ENCODE measurements at regions not wholly inside any gene's neighbourhood (a gene's known extent, or its start where the extent isn't known, plus 50 kb on each side); places are given as distances from the start of the nearest gene placed in this dataset.

DNA sequence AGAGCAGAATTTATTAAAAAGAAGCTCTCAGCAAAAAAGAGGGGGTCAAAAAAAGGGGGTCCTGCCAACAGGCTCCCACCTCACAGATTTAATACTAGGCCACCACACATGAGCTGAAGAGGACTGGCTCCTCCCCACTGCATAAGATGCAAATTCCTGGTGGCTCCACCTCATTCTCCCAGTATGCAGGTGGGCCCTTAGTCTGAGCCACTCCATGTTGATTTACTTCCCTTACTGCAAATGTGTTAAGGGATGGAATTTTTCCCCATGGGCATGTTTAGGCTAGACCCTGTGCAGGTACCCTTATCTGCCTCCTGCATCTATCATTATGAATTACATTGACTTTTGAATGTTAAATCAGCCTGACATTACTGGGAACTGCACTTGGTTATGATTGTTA is 82.9 kb downstream of the ISOC1 start:
- no peaks in the 10 kb centered on the region for H3K79me2 ChIP-seq (ENCODE audit: low read length)
- H3K4me3 ChIP-seq (ENCODE audit: low read length) = no peak overlapping the region
- H3K9me3 ChIP-seq (ENCODE audit: low read length) = no peaks in the 10 kb centered on the region
- no peak overlapping the region for H2AFZ ChIP-seq (ENCODE audit: low read length)
- no peak overlapping the region for H3K4me2 ChIP-seq (ENCODE audit: low read length)
- no peaks in the 10 kb centered on the region for H3K36me3 ChIP-seq (ENCODE audit: low read depth, low read length)
- H4K20me1 ChIP-seq (ENCODE audit: low read length) = no peaks in the 10 kb centered on the region
- H3K27ac ChIP-seq (ENCODE audit: low read length) = no peak overlapping the region
- peaks cover 4% of the 10 kb centered on the region; the same call in 1 of the 2 replicates for H3K27me3 ChIP-seq (ENCODE audit: low read length)
- CTCF ChIA-PET = no interaction called here
- no peak for DNase-seq
- no peaks in the 10 kb centered on the region for H3F3A ChIP-seq (ENCODE audit: low read length, unreplicated experiment)
- H3K9ac ChIP-seq (ENCODE audit: low read length) = no peak overlapping the region
- intact Hi-C loops (cut with micrococcal nuclease) = no loop called here
- TF ChIP-seq EZH2phosphoT487 (IDR thresholded peaks at IDR 0.05; ENCODE audit: borderline replicate concordance, low read length) = no peak
- TF ChIP-seq, protein P1, sequence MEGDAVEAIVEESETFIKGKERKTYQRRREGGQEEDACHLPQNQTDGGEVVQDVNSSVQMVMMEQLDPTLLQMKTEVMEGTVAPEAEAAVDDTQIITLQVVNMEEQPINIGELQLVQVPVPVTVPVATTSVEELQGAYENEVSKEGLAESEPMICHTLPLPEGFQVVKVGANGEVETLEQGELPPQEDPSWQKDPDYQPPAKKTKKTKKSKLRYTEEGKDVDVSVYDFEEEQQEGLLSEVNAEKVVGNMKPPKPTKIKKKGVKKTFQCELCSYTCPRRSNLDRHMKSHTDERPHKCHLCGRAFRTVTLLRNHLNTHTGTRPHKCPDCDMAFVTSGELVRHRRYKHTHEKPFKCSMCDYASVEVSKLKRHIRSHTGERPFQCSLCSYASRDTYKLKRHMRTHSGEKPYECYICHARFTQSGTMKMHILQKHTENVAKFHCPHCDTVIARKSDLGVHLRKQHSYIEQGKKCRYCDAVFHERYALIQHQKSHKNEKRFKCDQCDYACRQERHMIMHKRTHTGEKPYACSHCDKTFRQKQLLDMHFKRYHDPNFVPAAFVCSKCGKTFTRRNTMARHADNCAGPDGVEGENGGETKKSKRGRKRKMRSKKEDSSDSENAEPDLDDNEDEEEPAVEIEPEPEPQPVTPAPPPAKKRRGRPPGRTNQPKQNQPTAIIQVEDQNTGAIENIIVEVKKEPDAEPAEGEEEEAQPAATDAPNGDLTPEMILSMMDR (conservative IDR thresholded peaks at IDR 0.05; ENCODE audit: low read depth, low read length) = no peak
- TF ChIP-seq EZH2 (IDR thresholded peaks at IDR 0.05; ENCODE audit: low read length, unreplicated experiment) = no peak
- H3K9me2 ChIP-seq (replicated peaks; ENCODE audit: low read length) = no peaks in the 10 kb centered on the region
- ATAC-seq = no peak
- H3K4me1 ChIP-seq (ENCODE audit: insufficient read depth, low read length) = no peaks in the 10 kb centered on the region
- POLR2A ChIA-PET (ENCODE audit: unreplicated experiment) = no interaction called here
- BruUV-seq (replicated peaks) = no TSS peak

GRCh38 chr5:129199308-129199707 is 104.8 kb downstream of the ISOC1 start:
- Histone ChIP-seq H3K9me3 (ENCODE audit: low read length) (no peaks in the 10 kb centered on the region), H3K9me2 (replicated peaks; ENCODE audit: low read length) (no peaks in the 10 kb centered on the region), H3K4me1 (ENCODE audit: insufficient read depth, low read length) (no peaks in the 10 kb centered on the region), H3K4me3 (ENCODE audit: low read length) (no peak overlapping the region), H3K27me3 (ENCODE audit: low read length) (peaks cover 7% of the 10 kb centered on the region; the same call in 1 of the 2 replicates), H3F3A (ENCODE audit: low read length, unreplicated experiment) (no peaks in the 10 kb centered on the region), H3K79me2 (ENCODE audit: low read length) (no peaks in the 10 kb centered on the region), H4K20me1 (ENCODE audit: low read length) (no peaks in the 10 kb centered on the region), H2AFZ (ENCODE audit: low read length) (no peak overlapping the region), H3K27ac (ENCODE audit: low read length) (no peak overlapping the region), H3K9ac (ENCODE audit: low read length) (no peak overlapping the region), H3K36me3 (ENCODE audit: low read depth, low read length) (no peaks in the 10 kb centered on the region), H3K4me2 (ENCODE audit: low read length) (no peak overlapping the region)
- ChIA-PET POLR2A (ENCODE audit: unreplicated experiment) (no interaction called here), CTCF (no interaction called here)
- BruUV-seq (replicated peaks) = no TSS peak
- intact Hi-C loops (cut with micrococcal nuclease) = no loop called here
- DNase-seq (no peak), ATAC-seq (no peak)
- TF ChIP-seq EZH2phosphoT487 (IDR thresholded peaks at IDR 0.05; ENCODE audit: borderline replicate concordance, low read length) = no peak
- TF ChIP-seq, protein P1 (conservative IDR thresholded peaks at IDR 0.05; ENCODE audit: low read depth, low read length) = no peak
- TF ChIP-seq EZH2 (IDR thresholded peaks at IDR 0.05; ENCODE audit: low read length, unreplicated experiment) = no peak

DNA sequence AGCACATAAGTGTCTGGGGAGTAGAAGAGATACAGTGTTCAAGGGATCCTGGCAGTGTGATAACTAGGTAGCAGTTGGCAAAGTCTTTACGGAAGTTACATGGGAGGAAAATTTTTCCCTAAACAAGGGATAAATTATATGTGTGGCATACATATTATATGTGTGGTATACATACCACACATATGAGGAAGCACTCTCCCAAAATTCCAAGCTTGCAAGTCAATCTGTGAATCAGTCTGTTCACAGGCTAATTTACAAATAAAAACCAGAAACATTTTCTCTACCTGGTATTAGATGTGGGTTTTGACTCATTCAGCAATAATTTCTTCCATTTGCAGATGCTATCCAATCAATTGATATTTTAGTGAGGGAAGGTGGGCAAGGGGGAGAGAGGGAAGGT is 110.0 kb downstream of the ISOC1 start:
- Histone ChIP-seq H4K20me1 (ENCODE audit: low read length) (no peaks in the 10 kb centered on the region), H2AFZ (ENCODE audit: low read length) (no peak overlapping the region), H3K36me3 (ENCODE audit: low read depth, low read length) (no peaks in the 10 kb centered on the region), H3K27ac (ENCODE audit: low read length) (no peak overlapping the region), H3K4me1 (ENCODE audit: insufficient read depth, low read length) (no peaks in the 10 kb centered on the region), H3K4me3 (ENCODE audit: low read length) (no peak overlapping the region), H3K79me2 (ENCODE audit: low read length) (no peaks in the 10 kb centered on the region), H3K4me2 (ENCODE audit: low read length) (no peak overlapping the region), H3F3A (ENCODE audit: low read length, unreplicated experiment) (no peaks in the 10 kb centered on the region), H3K9ac (ENCODE audit: low read length) (no peak overlapping the region), H3K27me3 (ENCODE audit: low read length) (peaks cover 2% of the 10 kb centered on the region; the same call in 1 of the 2 replicates), H3K9me3 (ENCODE audit: low read length) (no peaks in the 10 kb centered on the region), H3K9me2 (replicated peaks; ENCODE audit: low read length) (no peaks in the 10 kb centered on the region)
- DNase-seq (peak; percentile 15), ATAC-seq (no peak)
- ChIA-PET POLR2A (ENCODE audit: unreplicated experiment) (no interaction called here), CTCF (no interaction called here)
- BruUV-seq (replicated peaks) = no TSS peak
- TF ChIP-seq, protein P1 (conservative IDR thresholded peaks at IDR 0.05; ENCODE audit: low read depth, low read length) = no peak
- TF ChIP-seq EZH2phosphoT487 (IDR thresholded peaks at IDR 0.05; ENCODE audit: borderline replicate concordance, low read length) = no peak
- no peak for TF ChIP-seq EZH2 (IDR thresholded peaks at IDR 0.05; ENCODE audit: low read length, unreplicated experiment)
- intact Hi-C loops (cut with micrococcal nuclease) = no loop called here
